Stimulated activated CD4-positive, alpha-beta T cell treated with anti-CD3 and anti-CD28 coated beads, Interleukin-4, amount 100 ng/mL, for 1 hour (primary cell): ENCODE measurements at regions not wholly inside any gene's neighbourhood (a gene's known extent, or its start where the extent isn't known, plus 50 kb on each side); places are given as distances from the start of the nearest gene placed in this dataset.

Experiments
- DNase-seq: peaks from one replicate; pipeline ENCODE4 v3.0.0-alpha.2; 2020

GRCh38 chr15:62558640-62559380 lies 393.7 kb upstream of the C2CD4B start:
- DNase-seq = no peak

GRCh38 chr15:62559381-62559733 lies 394.3 kb upstream of the C2CD4B start:
- no peak for DNase-seq

GRCh38 chr15:62561059-62561519 lies 396.0 kb upstream of the C2CD4B start:
- no peak for DNase-seq

GRCh38 chr15:62561571-62561970 lies 396.5 kb upstream of the C2CD4B start:
- no peak for DNase-seq

- no peak for DNase-seq
Observed at GRCh38 chr15:62564886-62565633, 400.0 kb upstream of the C2CD4B start.

GRCh38 chr15:62565634-62566026 lies 400.5 kb upstream of the C2CD4B start:
- no peak for DNase-seq

GRCh38 chr15:62566248-62566647 lies 401.2 kb upstream of the C2CD4B start:
- no peak for DNase-seq

- no peak for DNase-seq
Observed at GRCh38 chr15:62567501-62567900, 402.4 kb upstream of the C2CD4B start.

- DNase-seq = no peak
Observed at GRCh38 chr15:62568004-62568403, 402.9 kb upstream of the C2CD4B start.

GRCh38 chr15:62568702-62569101 lies 403.6 kb upstream of the C2CD4B start:
- DNase-seq = no peak

- no peak for DNase-seq
Observed at GRCh38 chr15:62569460-62570404, 404.6 kb upstream of the C2CD4B start.

GRCh38 chr15:62570405-62570783 lies 405.3 kb upstream of the C2CD4B start:
- DNase-seq = no peak

GRCh38 chr15:62571072-62571471 lies 406.0 kb upstream of the C2CD4B start:
- DNase-seq = no peak

- no peak for DNase-seq
Observed at GRCh38 chr15:62572797-62573196, 407.7 kb upstream of the C2CD4B start.

GRCh38 chr15:62573876-62574275 lies 408.8 kb upstream of the C2CD4B start:
- no peak for DNase-seq

GRCh38 chr15:62578546-62578945 lies 413.5 kb upstream of the C2CD4B start:
- no peak for DNase-seq

GRCh38 chr15:62578960-62579359 lies 413.9 kb upstream of the C2CD4B start:
- no peak for DNase-seq

GRCh38 chr15:62579842-62580241 lies 414.8 kb upstream of the C2CD4B start:
- DNase-seq = no peak

- DNase-seq = no peak
Observed at GRCh38 chr15:62582580-62582979, 417.5 kb upstream of the C2CD4B start.

- DNase-seq = no peak
Observed at GRCh38 chr15:62584301-62585235, 419.5 kb upstream of the C2CD4B start.

GRCh38 chr15:62588938-62589670 lies 424.0 kb upstream of the C2CD4B start:
- no peak for DNase-seq
